GM12878 (cell line): ENCODE measurements at regions not wholly inside any gene's neighbourhood (a gene's known extent, or its start where the extent isn't known, plus 50 kb on each side); places are given as distances from the start of the nearest gene placed in this dataset.

Source experiments
- BCL3 ChIP-seq: IDR thresholded peaks from 2 replicates; pipeline ENCODE4 v1.6.1; 2011; ENCODE audit warnings: borderline replicate concordance, low read depth, mild to moderate bottlenecking, moderate library complexity, low read length; ENCODE audit not compliant: insufficient read depth, poor library complexity, severe bottlenecking
- BRCA1 ChIP-seq: IDR thresholded peaks from 2 replicates; pipeline ENCODE4 v1.6.1; 2011; ENCODE audit warnings: low read depth, low read length, improper control_type of control experiment
- CTCF ChIP-seq, 3 experiments: IDR thresholded peaks in 2 of 3; conservative IDR thresholded peaks in 1 of 3; 2 replicates each; pipeline ENCODE4 v1.5.1; 2011; ENCODE audit warnings: low read depth in 3 of 3, low read length in 3 of 3, mild to moderate bottlenecking in 3 of 3, control low read depth in 2 of 3, moderate library complexity in 2 of 3, inconsistent platforms in 1 of 3, mixed read lengths in 1 of 3; ENCODE audit not compliant: control insufficient read depth in 2 of 3, insufficient read depth in 1 of 3; ENCODE audit errors: extremely low read depth in 1 of 3
- CUX1 ChIP-seq: IDR thresholded peaks from 2 replicates; pipeline ENCODE4 v1.6.1; 2012; ENCODE audit warnings: improper control_type of control experiment, low read depth, low read length; ENCODE audit not compliant: insufficient replicate concordance
- IKZF2 ChIP-seq, 2 experiments: fragments of 450-650 bp; IDR thresholded peaks; 2 replicates each; pipeline ENCODE4 v1.6.1; 2017; ENCODE audit warnings: mild to moderate bottlenecking in 2 of 2, moderate library complexity in 2 of 2
- IRF4 ChIP-seq: IDR thresholded peaks from 2 replicates; pipeline ENCODE4 v1.6.1; 2011; ENCODE audit warnings: low read depth, low read length
- MXI1 ChIP-seq: fragments of 150-350 bp; IDR thresholded peaks from 2 replicates; pipeline ENCODE4 v1.6.1; 2011; ENCODE audit warnings: low read depth, mild to moderate bottlenecking, inconsistent platforms, low read length, improper control_type of control experiment
- NFYA ChIP-seq: IDR thresholded peaks from 2 replicates; pipeline ENCODE4 v1.6.1; 2011; ENCODE audit warnings: low read depth, mild to moderate bottlenecking, low read length, improper control_type of control experiment, borderline replicate concordance
- NRF1 ChIP-seq: conservative IDR thresholded peaks from 2 replicates; pipeline ENCODE4 v1.6.1; 2011; ENCODE audit warnings: mild to moderate bottlenecking, low read depth, low read length, improper control_type of control experiment
- RUNX3 ChIP-seq: IDR thresholded peaks from 2 replicates; pipeline ENCODE4 v1.6.1; 2012; ENCODE audit warnings: low read length, inconsistent platforms
- SIX5 ChIP-seq: IDR thresholded peaks from 2 replicates; pipeline ENCODE4 v1.6.1; 2011; ENCODE audit warnings: mild to moderate bottlenecking, low read depth, low read length, moderate library complexity; ENCODE audit not compliant: severe bottlenecking
- SMAD1 ChIP-seq: fragments of 450-650 bp; IDR thresholded peaks from 2 replicates; pipeline ENCODE4 v1.6.1; 2018; ENCODE audit warnings: mild to moderate bottlenecking, low read depth; ENCODE audit not compliant: partially characterized antibody
- SMARCA5 ChIP-seq: fragments of 450-650 bp; IDR thresholded peaks from 2 replicates; pipeline ENCODE4 v1.6.1; 2017; ENCODE audit warnings: mild to moderate bottlenecking
- SPI1 ChIP-seq: IDR thresholded peaks from 2 replicates; pipeline ENCODE4 v1.6.1; 2011; ENCODE audit warnings: low read depth, mild to moderate bottlenecking, low read length, moderate library complexity, borderline replicate concordance; ENCODE audit not compliant: insufficient read depth
- ZBTB40 ChIP-seq: fragments of 450-650 bp; IDR thresholded peaks from 2 replicates; pipeline ENCODE4 v1.6.1; 2016; ENCODE audit warnings: mild to moderate bottlenecking, moderate library complexity, borderline replicate concordance

GRCh38 chr21:25039461-25040380, 567.6 kb downstream of the MRPL39 start (continued):
- TF ChIP-seq BCL3 (no peak), BRCA1 (no peak), SMARCA5 (no peak), SMAD1 (no peak), CTCF (IDR thresholded peaks at IDR 0.05 in 2 of 3, conservative IDR thresholded peaks at IDR 0.05 in 1 of 3; ENCODE audit: control insufficient read depth in 2 of 3, extremely low read depth in 1 of 3, insufficient read depth in 1 of 3, low read depth in 3 of 3, low read length in 3 of 3) (peak; percentile 36 to 67 (median 66)), IRF4 (no peak), IKZF2 (IDR thresholded peaks at IDR 0.05) (peak in 1 of 2 experiments; percentile 36; a peak in 2 of 4 replicates), ZBTB40 (no peak), RUNX3 (0 out of 2 replicates have a peak, but pooled peaks have one; percentile 19), CUX1 (peak; percentile 45), SIX5 (no peak), MXI1 (peak; percentile 19; the same call in 1 of the 2 replicates), SPI1 (0 out of 2 replicates have a peak, but pooled peaks have one; percentile 19), NRF1 (no peak), NFYA (no peak)
